ENCODE measurements at regions not wholly inside any gene's neighbourhood (a gene's known extent, or its start where the extent isn't known, plus 50 kb on each side); places are given as distances from the start of the nearest gene placed in this dataset.

DNA sequence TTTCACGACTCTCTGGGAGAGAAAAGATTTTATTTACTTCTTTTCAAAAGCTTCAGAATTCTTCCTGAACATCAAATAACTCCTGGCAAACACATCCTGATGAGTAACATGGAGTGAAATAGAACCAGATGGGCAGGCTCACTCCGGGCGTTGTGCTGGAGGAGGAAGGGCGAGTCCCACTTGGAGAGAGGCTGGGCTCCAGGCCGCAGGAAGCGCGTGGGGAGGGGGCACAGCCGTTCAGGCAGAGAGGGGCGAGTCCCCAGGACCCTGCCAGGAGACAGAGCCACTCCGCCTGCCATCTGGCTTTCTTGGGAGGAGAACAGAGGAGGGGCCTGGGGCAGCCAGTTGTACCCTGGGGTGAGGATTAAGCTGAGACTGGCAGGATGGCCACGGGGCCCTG, 265.9 kb upstream of the ZMIZ1 start:
- H3K36me3 Mint-ChIP-seq (ENCODE audit: low read depth): no peaks in the 10 kb centered on the region
- H3K27ac Mint-ChIP-seq: no peak overlapping the region
- no peak for DNase-seq
- no peaks in the 10 kb centered on the region for H3K9me3 Mint-ChIP-seq
- H3K27me3 Mint-ChIP-seq: peaks cover 3% of the 10 kb centered on the region
- H3K4me3 Mint-ChIP-seq: no peak overlapping the region
- intact Hi-C loops (cut with micrococcal nuclease): no loop called here
- H3K4me1 Mint-ChIP-seq: no peaks in the 10 kb centered on the region

GRCh38 chr10:78803710-78804109, 265.1 kb upstream of the ZMIZ1 start:
- no peaks in the 10 kb centered on the region for H3K9me3 Mint-ChIP-seq
- H3K27me3 Mint-ChIP-seq: peaks cover 1% of the 10 kb centered on the region
- H3K4me1 Mint-ChIP-seq: no peaks in the 10 kb centered on the region
- no peak for DNase-seq
- no peaks in the 10 kb centered on the region for H3K36me3 Mint-ChIP-seq (ENCODE audit: low read depth)
- no peak overlapping the region for H3K27ac Mint-ChIP-seq
- intact Hi-C loops (cut with micrococcal nuclease): no loop called here
- H3K4me3 Mint-ChIP-seq: no peak overlapping the region

DNA sequence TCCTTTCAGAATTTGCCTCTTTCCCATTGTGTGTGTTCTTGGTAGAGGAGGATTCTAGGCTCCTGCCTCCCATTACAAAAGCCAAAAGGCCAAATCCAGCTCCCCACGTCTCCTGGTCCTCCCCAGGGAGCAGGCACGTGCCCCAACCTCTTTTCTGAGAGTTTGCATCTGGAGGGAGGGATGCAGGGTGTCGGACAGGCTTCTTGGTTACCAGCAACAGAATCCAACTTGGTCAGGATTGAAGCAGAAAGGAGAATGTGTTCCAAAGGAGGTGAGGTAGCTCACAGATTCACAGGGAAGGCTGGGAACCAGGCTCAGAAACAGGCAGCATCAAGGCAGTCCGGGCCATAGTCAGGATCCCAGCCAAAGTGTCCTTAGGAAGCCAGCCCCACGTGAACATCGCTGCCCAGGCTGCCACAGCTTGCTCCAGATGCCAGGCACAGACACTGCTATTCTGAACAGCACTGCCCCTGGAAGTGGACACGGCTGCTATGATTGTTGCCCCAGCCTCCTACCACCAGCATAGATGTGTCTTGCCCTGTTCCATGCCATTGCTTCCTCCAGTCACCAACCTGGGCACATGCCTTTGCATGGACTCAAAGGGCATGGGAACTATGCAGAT, 264.2 kb upstream of the ZMIZ1 start:
- H3K27me3 Mint-ChIP-seq: no peaks in the 10 kb centered on the region
- H3K27ac Mint-ChIP-seq: no peak overlapping the region
- intact Hi-C loops (cut with micrococcal nuclease): no loop called here
- H3K9me3 Mint-ChIP-seq: no peaks in the 10 kb centered on the region
- no peak overlapping the region for H3K4me3 Mint-ChIP-seq
- DNase-seq: no peak
- H3K4me1 Mint-ChIP-seq: no peaks in the 10 kb centered on the region
- no peaks in the 10 kb centered on the region for H3K36me3 Mint-ChIP-seq (ENCODE audit: low read depth)

DNA sequence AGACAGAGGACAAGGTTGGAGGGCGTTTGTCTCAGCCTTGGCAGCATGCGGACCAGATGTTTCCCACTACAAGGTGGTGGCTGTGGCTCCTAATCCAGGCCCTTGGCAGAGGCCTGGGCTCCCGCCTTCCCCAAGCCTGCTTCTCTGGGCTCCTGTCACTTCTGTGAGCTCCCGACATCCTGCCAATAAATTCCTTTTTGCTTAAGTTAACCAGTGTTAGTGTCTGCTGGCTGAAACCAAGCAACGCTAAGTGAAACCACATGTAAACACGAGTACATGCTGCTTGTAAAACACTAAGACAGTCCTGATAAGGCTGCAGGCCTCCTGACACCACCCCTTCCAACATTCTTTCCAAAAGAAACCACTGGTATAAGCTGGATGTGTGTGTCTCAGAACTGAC, 263.6 kb upstream of the ZMIZ1 start:
- H3K27me3 Mint-ChIP-seq: no peaks in the 10 kb centered on the region
- H3K4me1 Mint-ChIP-seq: no peaks in the 10 kb centered on the region
- no peak overlapping the region for H3K27ac Mint-ChIP-seq
- H3K9me3 Mint-ChIP-seq: no peaks in the 10 kb centered on the region
- H3K36me3 Mint-ChIP-seq (ENCODE audit: low read depth): no peaks in the 10 kb centered on the region
- intact Hi-C loops (cut with micrococcal nuclease): no loop called here
- no peak for DNase-seq
- no peak overlapping the region for H3K4me3 Mint-ChIP-seq

GRCh38 chr10:78806681-78807221, 262.0 kb upstream of the ZMIZ1 start:
- intact Hi-C loops (cut with micrococcal nuclease): no loop called here
- Mint-ChIP-seq H3K4me1 (no peaks in the 10 kb centered on the region), H3K4me3 (no peak overlapping the region), H3K27me3 (no peaks in the 10 kb centered on the region), H3K27ac (no peak overlapping the region), H3K36me3 (ENCODE audit: low read depth) (no peaks in the 10 kb centered on the region), H3K9me3 (no peaks in the 10 kb centered on the region)
- DNase-seq: no peak

- DNase-seq: no peak
- Mint-ChIP-seq H3K9me3 (no peaks in the 10 kb centered on the region), H3K4me3 (no peak overlapping the region), H3K27me3 (no peaks in the 10 kb centered on the region), H3K4me1 (no peaks in the 10 kb centered on the region), H3K27ac (no peak overlapping the region), H3K36me3 (ENCODE audit: low read depth) (no peaks in the 10 kb centered on the region)
- intact Hi-C loops (cut with micrococcal nuclease): no loop called here
These were observed 261.1 kb upstream of the ZMIZ1 start for GRCh38 chr10:78807504-78808203.

- no peaks in the 10 kb centered on the region for H3K4me1 Mint-ChIP-seq
- intact Hi-C loops (cut with micrococcal nuclease): no loop called here
- no peaks in the 10 kb centered on the region for H3K36me3 Mint-ChIP-seq (ENCODE audit: low read depth)
- no peak overlapping the region for H3K27ac Mint-ChIP-seq
- H3K4me3 Mint-ChIP-seq: no peak overlapping the region
- no peak for DNase-seq
- H3K27me3 Mint-ChIP-seq: no peaks in the 10 kb centered on the region
- no peaks in the 10 kb centered on the region for H3K9me3 Mint-ChIP-seq
These were observed 260.5 kb upstream of the ZMIZ1 start for GRCh38 chr10:78808286-78808685.

DNA sequence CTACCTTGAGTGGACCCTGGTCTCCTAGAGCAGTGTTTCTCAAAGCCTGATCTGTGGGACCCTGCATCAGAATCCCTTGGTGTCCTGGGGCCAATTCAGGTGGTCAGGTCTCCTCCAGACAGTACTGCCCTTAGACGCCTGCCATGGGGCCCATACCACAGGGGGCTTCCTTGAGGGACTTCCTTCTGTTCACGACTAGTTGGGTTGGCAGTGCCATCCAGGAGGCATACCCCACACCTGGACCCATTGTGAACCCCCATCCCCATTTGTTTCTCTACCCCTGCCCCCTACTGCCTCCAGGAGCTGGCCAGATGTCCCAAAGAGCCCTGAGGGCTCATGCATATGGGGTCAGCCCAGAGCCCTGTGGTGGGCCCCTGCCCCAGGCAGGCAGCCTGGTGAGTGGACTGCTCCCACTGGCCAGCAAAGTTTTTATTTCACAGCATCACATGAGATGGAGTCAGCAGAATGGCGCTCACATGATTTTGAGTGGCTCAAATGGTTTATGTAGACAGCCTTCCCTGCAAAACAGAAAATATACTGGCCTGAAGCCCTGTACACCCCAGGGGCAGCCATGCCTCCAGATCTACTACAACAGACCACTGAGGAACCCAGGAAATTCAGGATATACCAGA, 259.9 kb upstream of the ZMIZ1 start:
- no peak for DNase-seq
- H3K9me3 Mint-ChIP-seq: no peaks in the 10 kb centered on the region
- no peak overlapping the region for H3K27ac Mint-ChIP-seq
- intact Hi-C loops (cut with micrococcal nuclease): no loop called here
- H3K27me3 Mint-ChIP-seq: no peaks in the 10 kb centered on the region
- no peak overlapping the region for H3K4me3 Mint-ChIP-seq
- H3K4me1 Mint-ChIP-seq: no peaks in the 10 kb centered on the region
- no peaks in the 10 kb centered on the region for H3K36me3 Mint-ChIP-seq (ENCODE audit: low read depth)

DNA sequence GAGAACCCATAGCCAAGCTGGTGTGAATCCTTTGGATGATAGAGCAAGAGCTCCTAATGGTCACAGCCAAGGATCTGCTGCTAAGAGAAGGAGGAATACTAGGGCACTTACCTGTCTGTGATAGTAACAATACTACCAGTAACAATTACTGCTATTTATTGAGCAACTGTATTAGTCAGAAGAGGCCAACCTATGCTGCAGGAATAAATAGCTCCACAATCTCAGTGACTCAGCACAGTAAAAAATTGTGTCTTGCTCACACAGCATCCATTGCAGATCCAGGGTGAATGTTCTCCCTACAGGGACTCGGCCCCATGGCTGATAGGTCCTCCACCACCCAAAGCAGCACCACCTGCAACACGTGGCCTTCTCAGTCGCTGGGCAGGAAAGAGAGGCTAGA, 257.6 kb upstream of the ZMIZ1 start:
- Mint-ChIP-seq H3K27ac (no peak overlapping the region), H3K4me3 (no peak overlapping the region), H3K27me3 (no peaks in the 10 kb centered on the region), H3K4me1 (no peaks in the 10 kb centered on the region), H3K36me3 (ENCODE audit: low read depth) (no peaks in the 10 kb centered on the region), H3K9me3 (no peaks in the 10 kb centered on the region)
- intact Hi-C loops (cut with micrococcal nuclease): no loop called here
- no peak for DNase-seq

DNA sequence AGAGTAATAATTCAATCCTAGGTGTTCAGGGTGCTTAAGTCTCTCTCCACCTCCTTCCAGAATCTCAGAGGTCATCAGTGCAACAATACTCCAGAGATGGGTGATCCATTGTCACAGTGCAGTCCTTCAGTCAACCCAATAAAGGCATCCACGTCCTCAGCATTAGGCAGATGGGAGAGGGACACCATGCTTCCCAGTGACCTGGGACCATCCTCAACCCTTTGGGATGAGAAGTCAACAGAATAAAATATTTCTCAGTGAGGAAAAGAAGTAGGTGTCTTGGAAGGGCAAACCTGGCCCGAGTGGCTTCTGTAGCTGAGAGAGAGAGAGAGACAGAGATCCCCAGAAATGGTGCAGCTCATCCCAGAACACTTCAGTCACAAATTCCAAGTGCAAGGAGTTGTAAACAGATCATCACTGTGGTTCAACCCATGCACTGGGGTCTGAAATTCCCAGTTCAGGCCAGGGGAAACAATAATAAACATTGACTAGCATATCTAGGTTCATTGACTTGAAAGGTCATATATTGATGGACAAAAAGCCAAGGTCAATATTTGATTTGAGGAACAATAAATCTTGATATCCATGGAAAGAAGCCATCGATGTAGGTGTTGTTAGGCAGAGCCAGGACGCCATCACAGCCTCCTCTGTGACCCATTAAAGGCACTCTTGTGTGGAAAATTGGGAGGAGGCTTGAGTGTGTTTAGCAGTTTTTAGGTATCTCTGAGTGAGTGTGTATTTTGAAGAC, 256.0 kb upstream of the ZMIZ1 start:
- H3K9me3 Mint-ChIP-seq: no peaks in the 10 kb centered on the region
- DNase-seq: no peak
- H3K4me1 Mint-ChIP-seq: no peaks in the 10 kb centered on the region
- intact Hi-C loops (cut with micrococcal nuclease): no loop called here
- no peak overlapping the region for H3K27ac Mint-ChIP-seq
- H3K4me3 Mint-ChIP-seq: no peak overlapping the region
- no peaks in the 10 kb centered on the region for H3K36me3 Mint-ChIP-seq (ENCODE audit: low read depth)
- H3K27me3 Mint-ChIP-seq: peaks cover 3% of the 10 kb centered on the region

DNA sequence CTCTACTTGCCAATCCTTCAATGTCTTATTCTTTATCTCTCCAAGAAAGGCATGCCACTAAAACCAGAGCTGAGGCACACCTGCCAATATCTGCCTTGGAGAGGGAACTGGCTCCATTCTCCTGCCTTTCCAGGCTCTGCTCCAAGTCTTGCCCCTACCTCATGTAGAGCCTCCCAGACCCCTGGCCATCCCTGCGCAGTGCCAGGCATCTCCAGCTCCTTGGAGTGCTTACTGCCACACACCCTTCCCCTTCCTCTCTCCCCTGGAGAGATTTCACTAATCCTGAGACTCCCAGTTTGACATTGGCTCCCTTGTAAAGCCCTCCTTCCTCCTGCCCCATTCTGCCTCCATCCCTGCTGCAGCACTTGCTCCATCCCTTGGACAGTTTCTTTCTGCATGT, 255.2 kb upstream of the ZMIZ1 start:
- intact Hi-C loops (cut with micrococcal nuclease): no loop called here
- H3K4me1 Mint-ChIP-seq: no peaks in the 10 kb centered on the region
- H3K9me3 Mint-ChIP-seq: no peaks in the 10 kb centered on the region
- H3K27me3 Mint-ChIP-seq: peaks cover 3% of the 10 kb centered on the region
- DNase-seq: no peak
- H3K36me3 Mint-ChIP-seq (ENCODE audit: low read depth): no peaks in the 10 kb centered on the region
- H3K4me3 Mint-ChIP-seq: no peak overlapping the region
- H3K27ac Mint-ChIP-seq: no peak overlapping the region

DNA sequence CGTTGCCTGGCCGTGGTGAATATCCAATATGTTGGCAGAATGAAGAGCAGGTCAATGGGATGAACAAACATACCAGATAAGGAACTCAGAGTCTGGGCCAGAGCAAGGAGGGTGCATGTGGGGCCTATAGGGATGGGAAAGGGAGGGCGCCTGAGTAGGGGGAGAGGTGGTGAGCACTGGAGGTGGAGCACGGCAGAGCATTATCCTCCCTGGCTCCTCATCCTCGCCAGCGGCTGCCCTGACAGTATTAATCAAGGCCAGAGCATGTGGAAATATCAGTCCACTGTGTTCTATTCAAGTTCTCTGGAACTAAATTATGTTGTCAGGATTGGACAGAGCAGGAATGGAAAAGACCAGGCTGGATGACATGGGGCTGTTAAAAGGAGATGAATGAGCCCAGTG, 254.8 kb upstream of the ZMIZ1 start:
- Mint-ChIP-seq H3K27me3 (peaks cover 3% of the 10 kb centered on the region), H3K36me3 (ENCODE audit: low read depth) (no peaks in the 10 kb centered on the region), H3K9me3 (no peaks in the 10 kb centered on the region), H3K4me3 (no peak overlapping the region), H3K27ac (no peak overlapping the region), H3K4me1 (no peaks in the 10 kb centered on the region)
- intact Hi-C loops (cut with micrococcal nuclease): no loop called here
- no peak for DNase-seq

DNA sequence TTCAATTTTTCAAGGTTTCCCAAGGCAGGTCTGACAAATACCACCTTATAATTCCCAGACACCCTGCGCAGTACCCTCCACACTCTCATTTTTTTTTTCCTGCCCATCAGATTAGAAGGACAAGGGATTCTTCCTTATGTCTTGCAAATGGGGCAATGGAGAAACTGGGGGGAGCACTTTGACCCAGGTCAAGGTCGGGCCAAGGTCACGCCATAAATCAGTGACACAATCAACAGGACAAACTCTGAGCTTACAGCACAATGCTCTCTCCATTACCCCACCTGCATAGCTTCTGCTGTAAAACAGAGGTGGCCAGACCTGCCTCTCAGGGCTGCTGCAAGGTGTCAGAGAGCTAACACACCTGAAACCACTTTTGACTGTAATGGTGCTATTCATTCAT, 254.4 kb upstream of the ZMIZ1 start:
- DNase-seq: no peak
- Mint-ChIP-seq H3K4me3 (no peak overlapping the region), H3K27me3 (peaks cover 3% of the 10 kb centered on the region), H3K4me1 (no peaks in the 10 kb centered on the region), H3K36me3 (ENCODE audit: low read depth) (no peaks in the 10 kb centered on the region), H3K9me3 (no peaks in the 10 kb centered on the region), H3K27ac (no peak overlapping the region)
- intact Hi-C loops (cut with micrococcal nuclease): no loop called here

Data from activated CD4-positive, alpha-beta T cell treated with anti-CD3 and anti-CD28 coated beads, Interleukin-2, amount 10 ng/mL, durations not matched to agents 24 days and 14 days (primary cell).